HepG2 (cell line): ENCODE measurements at regions not wholly inside any gene's neighbourhood (a gene's known extent, or its start where the extent isn't known, plus 50 kb on each side); places are given as distances from the start of the nearest gene placed in this dataset.

Source experiments
- CAMTA2 ChIP-seq: sonication (generic); formaldehyde crosslinking; IDR thresholded peaks from 2 replicates; pipeline ENCODE4 v1.4.0; 2020; ENCODE audit warnings: mild to moderate bottlenecking, missing genetic modification reagents, borderline replicate concordance
- HES4 ChIP-seq: sonication (generic); formaldehyde crosslinking; IDR thresholded peaks from 2 replicates; pipeline ENCODE4 v1.9.0; 2021; ENCODE audit warnings: mild to moderate bottlenecking, missing genetic modification reagents, borderline replicate concordance
- JARID2 ChIP-seq: sonication (generic); formaldehyde crosslinking; IDR thresholded peaks from 2 replicates; pipeline ENCODE4 v1.8.1; 2023; ENCODE audit warnings: missing genetic modification reagents, inconsistent platforms; ENCODE audit not compliant: insufficient replicate concordance
- KLF12 ChIP-seq: sonication (generic); formaldehyde crosslinking; IDR thresholded peaks from 2 replicates; pipeline ENCODE4 v1.4.0; 2020; ENCODE audit warnings: missing genetic modification reagents, borderline replicate concordance
- NCOA2 ChIP-seq: sonication (generic); formaldehyde crosslinking; IDR thresholded peaks from 2 replicates; pipeline ENCODE4 v1.8.0; 2022; ENCODE audit warnings: inconsistent platforms
- NR2C2 ChIP-seq: sonication (generic); formaldehyde crosslinking; IDR thresholded peaks from 2 replicates; pipeline ENCODE4 v1.4.0; 2020; ENCODE audit warnings: missing genetic modification reagents, mild to moderate bottlenecking, moderate library complexity, borderline replicate concordance
- ZBTB4 ChIP-seq: sonication (generic); formaldehyde crosslinking; IDR thresholded peaks from 2 replicates; pipeline ENCODE4 v1.4.0; 2020; ENCODE audit warnings: missing genetic modification reagents, mild to moderate bottlenecking, borderline replicate concordance
- ZNF367 ChIP-seq: sonication (generic); formaldehyde crosslinking; IDR thresholded peaks from 2 replicates; pipeline ENCODE4 v1.4.0; 2020; ENCODE audit warnings: missing genetic modification reagents, borderline replicate concordance
- ZNF652 ChIP-seq: IDR thresholded peaks from 2 replicates; pipeline ENCODE4 v1.6.1; 2016; ENCODE audit warnings: low read depth, borderline replicate concordance
- ZNF781 ChIP-seq: sonication (generic); formaldehyde crosslinking; IDR thresholded peaks from 2 replicates; pipeline ENCODE4 v1.5.1; 2020; ENCODE audit warnings: borderline replicate concordance, mild to moderate bottlenecking, missing genetic modification reagents; ENCODE audit errors: not compliant biosample characterization
- ZNF83 ChIP-seq: sonication (generic); formaldehyde crosslinking; IDR thresholded peaks from 2 replicates; pipeline ENCODE4 v1.4.0; 2020; ENCODE audit warnings: missing genetic modification reagents, mild to moderate bottlenecking, borderline replicate concordance
- ZSCAN30 ChIP-seq: sonication (generic); formaldehyde crosslinking; IDR thresholded peaks from 2 replicates; pipeline ENCODE4 v1.5.0; 2020; ENCODE audit warnings: mild to moderate bottlenecking, missing genetic modification reagents
- TF ChIP-seq, protein P1 (sequence below), 2 experiments: fragments of 450-650 bp in 1 of 2; sonication (generic) in 1 of 2; formaldehyde crosslinking in 1 of 2; IDR thresholded peaks; 2 replicates each; pipeline versions ENCODE4 v1.6.1 to v1.8.0; 2016 to 2022; ENCODE audit warnings: antibody characterized with exemption in 1 of 2, mild to moderate bottlenecking in 1 of 2, missing genetic modification reagents in 1 of 2
- TF ChIP-seq, protein P2 (sequence below): sonication (generic); formaldehyde crosslinking; conservative IDR thresholded peaks from 2 replicates; pipeline ENCODE4 v1.8.1; 2023; ENCODE audit warnings: missing genetic modification reagents

DNA sequence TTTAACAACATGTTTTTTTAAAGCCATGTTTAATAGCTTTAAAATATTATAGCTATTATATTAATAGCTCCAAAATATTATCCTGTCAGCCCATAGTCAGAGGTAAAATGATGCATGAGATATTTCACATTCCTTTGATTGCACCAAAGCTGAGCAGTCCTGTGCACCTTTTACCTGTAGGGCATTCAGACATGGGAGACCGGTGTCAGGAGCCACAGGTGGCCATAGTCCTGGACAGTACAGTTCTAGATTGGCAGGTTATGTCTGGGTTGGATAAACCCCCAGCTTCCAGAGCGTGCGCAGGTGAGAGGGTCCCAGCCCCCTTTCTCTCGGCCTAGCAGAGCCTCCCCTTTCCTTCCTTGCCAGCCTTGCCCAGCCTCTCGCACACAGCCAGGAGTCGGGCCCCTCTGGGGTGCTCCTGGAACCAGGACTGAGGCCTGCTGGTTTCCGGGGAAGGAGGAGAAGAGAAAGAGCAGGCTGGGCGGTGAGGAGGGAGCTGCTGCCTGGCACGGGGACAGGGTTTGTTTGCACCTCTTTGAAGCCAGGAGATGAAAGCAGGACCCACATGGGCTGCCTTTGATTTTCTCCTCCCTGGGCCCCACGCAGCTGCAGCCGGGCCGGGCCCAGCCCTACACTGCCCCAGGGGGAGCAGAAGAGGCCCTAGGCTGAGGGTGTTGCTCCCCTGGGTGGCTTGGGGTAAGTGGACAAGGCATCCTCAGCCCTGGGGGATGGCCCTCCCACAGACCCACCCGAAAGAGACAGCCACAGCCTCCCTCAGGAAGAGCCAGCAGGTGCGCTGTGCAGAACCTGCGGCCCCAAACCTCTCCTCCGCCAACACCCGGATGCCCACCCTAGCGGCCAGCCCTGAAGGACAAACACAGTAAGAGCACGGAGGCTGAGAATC is 75.2 kb upstream of the TARDBP start (continued):
- TF ChIP-seq ZNF652 (CRISPR knock-in tag), result no peak
- TF ChIP-seq, protein P1, sequence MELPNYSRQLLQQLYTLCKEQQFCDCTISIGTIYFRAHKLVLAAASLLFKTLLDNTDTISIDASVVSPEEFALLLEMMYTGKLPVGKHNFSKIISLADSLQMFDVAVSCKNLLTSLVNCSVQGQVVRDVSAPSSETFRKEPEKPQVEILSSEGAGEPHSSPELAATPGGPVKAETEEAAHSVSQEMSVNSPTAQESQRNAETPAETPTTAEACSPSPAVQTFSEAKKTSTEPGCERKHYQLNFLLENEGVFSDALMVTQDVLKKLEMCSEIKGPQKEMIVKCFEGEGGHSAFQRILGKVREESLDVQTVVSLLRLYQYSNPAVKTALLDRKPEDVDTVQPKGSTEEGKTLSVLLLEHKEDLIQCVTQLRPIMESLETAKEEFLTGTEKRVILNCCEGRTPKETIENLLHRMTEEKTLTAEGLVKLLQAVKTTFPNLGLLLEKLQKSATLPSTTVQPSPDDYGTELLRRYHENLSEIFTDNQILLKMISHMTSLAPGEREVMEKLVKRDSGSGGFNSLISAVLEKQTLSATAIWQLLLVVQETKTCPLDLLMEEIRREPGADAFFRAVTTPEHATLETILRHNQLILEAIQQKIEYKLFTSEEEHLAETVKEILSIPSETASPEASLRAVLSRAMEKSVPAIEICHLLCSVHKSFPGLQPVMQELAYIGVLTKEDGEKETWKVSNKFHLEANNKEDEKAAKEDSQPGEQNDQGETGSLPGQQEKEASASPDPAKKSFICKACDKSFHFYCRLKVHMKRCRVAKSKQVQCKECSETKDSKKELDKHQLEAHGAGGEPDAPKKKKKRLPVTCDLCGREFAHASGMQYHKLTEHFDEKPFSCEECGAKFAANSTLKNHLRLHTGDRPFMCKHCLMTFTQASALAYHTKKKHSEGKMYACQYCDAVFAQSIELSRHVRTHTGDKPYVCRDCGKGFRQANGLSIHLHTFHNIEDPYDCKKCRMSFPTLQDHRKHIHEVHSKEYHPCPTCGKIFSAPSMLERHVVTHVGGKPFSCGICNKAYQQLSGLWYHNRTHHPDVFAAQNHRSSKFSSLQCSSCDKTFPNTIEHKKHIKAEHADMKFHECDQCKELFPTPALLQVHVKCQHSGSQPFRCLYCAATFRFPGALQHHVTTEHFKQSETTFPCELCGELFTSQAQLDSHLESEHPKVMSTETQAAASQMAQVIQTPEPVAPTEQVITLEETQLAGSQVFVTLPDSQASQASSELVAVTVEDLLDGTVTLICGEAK (IDR thresholded peaks at IDR 0.05), result no peak
- TF ChIP-seq, protein P1 (CRISPR knock-in tag; IDR thresholded peaks at IDR 0.05), result no peak
- TF ChIP-seq ZNF781 (CRISPR knock-in tag), result no peak
- TF ChIP-seq, protein P2, sequence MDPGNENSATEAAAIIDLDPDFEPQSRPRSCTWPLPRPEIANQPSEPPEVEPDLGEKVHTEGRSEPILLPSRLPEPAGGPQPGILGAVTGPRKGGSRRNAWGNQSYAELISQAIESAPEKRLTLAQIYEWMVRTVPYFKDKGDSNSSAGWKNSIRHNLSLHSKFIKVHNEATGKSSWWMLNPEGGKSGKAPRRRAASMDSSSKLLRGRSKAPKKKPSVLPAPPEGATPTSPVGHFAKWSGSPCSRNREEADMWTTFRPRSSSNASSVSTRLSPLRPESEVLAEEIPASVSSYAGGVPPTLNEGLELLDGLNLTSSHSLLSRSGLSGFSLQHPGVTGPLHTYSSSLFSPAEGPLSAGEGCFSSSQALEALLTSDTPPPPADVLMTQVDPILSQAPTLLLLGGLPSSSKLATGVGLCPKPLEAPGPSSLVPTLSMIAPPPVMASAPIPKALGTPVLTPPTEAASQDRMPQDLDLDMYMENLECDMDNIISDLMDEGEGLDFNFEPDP (CRISPR knock-in tag), result 0 out of 2 replicates have a peak, but pooled peaks have one; percentile 43
- no peak for TF ChIP-seq JARID2 (CRISPR knock-in tag)
- TF ChIP-seq ZNF367, result no peak
- TF ChIP-seq CAMTA2 (CRISPR knock-in tag), result no peak
- no peak for TF ChIP-seq ZSCAN30
- peak; percentile 91 for TF ChIP-seq NCOA2 (CRISPR knock-in tag)
- TF ChIP-seq ZBTB4 (CRISPR knock-in tag), result peak; percentile 63; the same call in 1 of the 2 replicates
- no peak for TF ChIP-seq NR2C2 (CRISPR knock-in tag)
- no peak for TF ChIP-seq ZNF83 (CRISPR knock-in tag)
- no peak for TF ChIP-seq KLF12 (CRISPR knock-in tag)
- no peak for TF ChIP-seq HES4 (CRISPR knock-in tag)
